PC-9 (cell line): ENCODE measurements at regions not wholly inside any gene's neighbourhood (a gene's known extent, or its start where the extent isn't known, plus 50 kb on each side); places are given as distances from the start of the nearest gene placed in this dataset.

Source experiments
- BruUV-seq: library from RNA; stranded (reverse); fragments of 400-500 nt; replicated peaks from 2 replicates; lab custom pipeline; 2021; lab: Mats Ljungman, UMichigan
- CTCF ChIA-PET: fragments of 300-600 bp; sonication (Branson Sonifier 250); formaldehyde crosslinking; loops from one replicate; lab custom pipeline; 2022; ENCODE audit warnings: antibody characterized with exemption; lab: Charles Lee
- POLR2A ChIA-PET: fragments of 300-600 bp; sonication (Branson Sonifier 250); formaldehyde crosslinking; loops from one replicate; lab custom pipeline; 2022; ENCODE audit warnings: antibody characterized with exemption; ENCODE audit not compliant: unreplicated experiment; lab: Charles Lee
- DNase-seq, 2 experiments: peaks; one replicate each; pipeline versions ENCODE4 v3.0.0 to v3.0.0-alpha.2; 2015 to 2022; ENCODE audit warnings: mixed read lengths in 1 of 2
- H2AFZ ChIP-seq: fragments of 200-600 bp; sonication (generic); 2 replicates; pipeline ENCODE4 v1.8.1; 2017; ENCODE audit warnings: antibody characterized with exemption
- H3F3A ChIP-seq: fragments of 200-600 bp; sonication (generic); 2 replicates; pipeline ENCODE4 v1.8.1; 2017; ENCODE audit warnings: antibody characterized with exemption, mild to moderate bottlenecking, low read depth; ENCODE audit not compliant: insufficient read depth
- H3K27ac ChIP-seq: fragments of 200-600 bp; sonication (generic); 2 replicates; pipeline ENCODE4 v1.6.1; 2016; ENCODE audit warnings: mixed run types
- H3K27me3 ChIP-seq: fragments of 200-600 bp; sonication (generic); 2 replicates; pipeline ENCODE4 v1.6.1; 2016; ENCODE audit warnings: low read depth, mixed run types; ENCODE audit not compliant: insufficient read depth
- H3K36me3 ChIP-seq: fragments of 200-600 bp; sonication (generic); 2 replicates; pipeline ENCODE4 v1.6.1; 2016; ENCODE audit warnings: low read depth, mixed run types
- H3K4me1 ChIP-seq: fragments of 200-600 bp; sonication (generic); replicated peaks from 2 replicates; pipeline ENCODE4 v1.6.1; 2016; ENCODE audit warnings: mixed run types; ENCODE audit not compliant: insufficient read depth
- H3K4me2 ChIP-seq: fragments of 200-600 bp; sonication (generic); 2 replicates; pipeline ENCODE4 v1.6.1; 2017; ENCODE audit warnings: mixed run types
- H3K4me3 ChIP-seq: fragments of 200-600 bp; sonication (generic); 2 replicates; pipeline ENCODE4 v1.6.1; 2016; ENCODE audit warnings: mixed run types
- H3K79me2 ChIP-seq: fragments of 200-600 bp; sonication (generic); 2 replicates; pipeline ENCODE4 v1.6.1; 2017; ENCODE audit warnings: low read depth, mixed run types
- H3K9me2 ChIP-seq: fragments of 200-600 bp; sonication (generic); 2 replicates; pipeline ENCODE4 v1.8.1; 2017; ENCODE audit warnings: mild to moderate bottlenecking; ENCODE audit not compliant: insufficient read depth
- H3K9me3 ChIP-seq: fragments of 200-600 bp; sonication (generic); 2 replicates; pipeline ENCODE4 v1.8.1; 2016; ENCODE audit warnings: low read depth; ENCODE audit not compliant: insufficient read depth
- H4K20me1 ChIP-seq: fragments of 200-600 bp; sonication (generic); 2 replicates; pipeline ENCODE4 v1.8.1; 2017; ENCODE audit not compliant: insufficient read depth
- EZH2 ChIP-seq: fragments of 200-600 bp; sonication (generic); IDR thresholded peaks from 2 replicates; pipeline ENCODE4 v1.8.0; 2017; ENCODE audit warnings: antibody characterized with exemption, low read depth
- intact Hi-C: fragments of 100-400 bp; cut with micrococcal nuclease; formaldehyde crosslinking; loops from one replicate; pipeline ENCODE4 v1.10.0; 2022; ENCODE audit not compliant: unreplicated experiment
- TF ChIP-seq, protein P1 (sequence below): fragments of 200-600 bp; sonication (generic); conservative IDR thresholded peaks from 2 replicates; pipeline ENCODE4 v1.6.1; 2017; ENCODE audit warnings: mixed run types, antibody characterized with exemption, mild to moderate bottlenecking, moderate library complexity

- Histone ChIP-seq H4K20me1 (0 out of 2 replicates have a peak, but pooled peaks cover 3% of the 10 kb centered on the region), H3K4me2 (no peak overlapping the region), H3K9me3 (no peaks in the 10 kb centered on the region), H3K9me2 (no peaks in the 10 kb centered on the region), H3K4me3 (no peak overlapping the region), H3K27ac (no peak overlapping the region), H3K79me2 (no peaks in the 10 kb centered on the region), H3K27me3 (peaks cover 67% of the 10 kb centered on the region), H2AFZ (no peak overlapping the region), H3F3A (no peaks in the 10 kb centered on the region), H3K36me3 (no peaks in the 10 kb centered on the region), H3K4me1 (no peaks in the 10 kb centered on the region)
- ChIA-PET CTCF (no interaction called here), POLR2A (no interaction called here)
- TF ChIP-seq, protein P1, sequence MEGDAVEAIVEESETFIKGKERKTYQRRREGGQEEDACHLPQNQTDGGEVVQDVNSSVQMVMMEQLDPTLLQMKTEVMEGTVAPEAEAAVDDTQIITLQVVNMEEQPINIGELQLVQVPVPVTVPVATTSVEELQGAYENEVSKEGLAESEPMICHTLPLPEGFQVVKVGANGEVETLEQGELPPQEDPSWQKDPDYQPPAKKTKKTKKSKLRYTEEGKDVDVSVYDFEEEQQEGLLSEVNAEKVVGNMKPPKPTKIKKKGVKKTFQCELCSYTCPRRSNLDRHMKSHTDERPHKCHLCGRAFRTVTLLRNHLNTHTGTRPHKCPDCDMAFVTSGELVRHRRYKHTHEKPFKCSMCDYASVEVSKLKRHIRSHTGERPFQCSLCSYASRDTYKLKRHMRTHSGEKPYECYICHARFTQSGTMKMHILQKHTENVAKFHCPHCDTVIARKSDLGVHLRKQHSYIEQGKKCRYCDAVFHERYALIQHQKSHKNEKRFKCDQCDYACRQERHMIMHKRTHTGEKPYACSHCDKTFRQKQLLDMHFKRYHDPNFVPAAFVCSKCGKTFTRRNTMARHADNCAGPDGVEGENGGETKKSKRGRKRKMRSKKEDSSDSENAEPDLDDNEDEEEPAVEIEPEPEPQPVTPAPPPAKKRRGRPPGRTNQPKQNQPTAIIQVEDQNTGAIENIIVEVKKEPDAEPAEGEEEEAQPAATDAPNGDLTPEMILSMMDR: no peak
- no peak for TF ChIP-seq EZH2
- intact Hi-C loops: no loop called here
- BruUV-seq: no TSS peak
- DNase-seq: no peak
Observed at GRCh38 chr6:16067568-16067967, 61.3 kb upstream of the MYLIP start.

DNA sequence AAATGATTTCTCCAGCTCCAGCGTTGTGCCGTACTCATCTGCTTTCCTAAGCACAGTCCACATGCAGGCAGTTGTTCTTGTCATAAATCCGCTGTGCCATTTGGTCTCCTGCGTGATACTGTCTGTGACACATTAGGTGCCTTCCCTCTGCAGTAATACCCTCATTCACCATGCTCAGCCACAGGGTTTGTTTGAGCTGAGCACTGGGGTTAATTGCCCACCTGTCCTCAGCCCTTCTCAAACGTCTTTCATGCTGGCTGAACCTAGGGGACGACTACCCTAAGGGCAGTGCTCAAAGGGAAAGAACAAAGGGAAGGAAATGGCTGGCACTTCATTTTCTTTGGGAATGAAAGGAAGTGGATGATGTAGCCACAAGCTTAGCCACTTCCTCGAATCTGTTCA lies 64.2 kb upstream of the MYLIP start:
- ChIA-PET POLR2A (no interaction called here), CTCF (no interaction called here)
- Histone ChIP-seq H3K36me3 (no peaks in the 10 kb centered on the region), H3K4me1 (no peaks in the 10 kb centered on the region), H3K4me2 (no peak overlapping the region), H3K9me3 (no peaks in the 10 kb centered on the region), H3F3A (no peaks in the 10 kb centered on the region), H3K4me3 (no peak overlapping the region), H4K20me1 (no peaks in the 10 kb centered on the region), H3K9me2 (no peaks in the 10 kb centered on the region), H2AFZ (no peak overlapping the region), H3K27me3 (peaks cover 64% of the 10 kb centered on the region), H3K27ac (no peak overlapping the region), H3K79me2 (no peaks in the 10 kb centered on the region)
- TF ChIP-seq, protein P1: no peak
- no peak for TF ChIP-seq EZH2
- DNase-seq: no peak
- intact Hi-C loops: no loop called here
- BruUV-seq: no TSS peak

DNA sequence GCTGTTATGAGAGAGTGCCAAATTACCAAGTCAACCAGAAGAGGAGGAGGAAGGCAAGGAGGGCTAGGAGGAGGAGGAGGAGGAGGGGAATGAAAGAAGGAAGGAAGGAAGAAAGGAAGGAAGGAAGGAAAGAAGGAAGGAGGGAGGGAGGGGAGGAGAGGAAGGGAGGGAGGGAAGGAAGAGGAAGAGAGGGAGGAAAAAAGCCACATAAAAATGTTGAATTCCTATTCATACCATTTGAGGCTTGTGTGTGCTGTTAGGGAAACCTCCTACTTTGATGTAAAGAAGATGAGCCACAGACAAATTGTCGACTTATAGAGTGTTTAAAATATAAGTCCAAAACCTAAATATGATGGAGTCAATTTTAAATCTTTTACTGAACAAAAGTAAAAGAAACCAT lies 65.3 kb upstream of the MYLIP start:
- Histone ChIP-seq H2AFZ (no peak overlapping the region), H3K27me3 (peaks cover 71% of the 10 kb centered on the region), H4K20me1 (no peaks in the 10 kb centered on the region), H3K4me2 (no peak overlapping the region), H3K36me3 (no peaks in the 10 kb centered on the region), H3K9me3 (no peaks in the 10 kb centered on the region), H3K4me3 (no peak overlapping the region), H3K27ac (no peak overlapping the region), H3F3A (no peaks in the 10 kb centered on the region), H3K4me1 (no peaks in the 10 kb centered on the region), H3K79me2 (no peaks in the 10 kb centered on the region), H3K9me2 (no peaks in the 10 kb centered on the region)
- ChIA-PET POLR2A (no interaction called here), CTCF (no interaction called here)
- TF ChIP-seq EZH2: no peak
- TF ChIP-seq, protein P1: no peak
- intact Hi-C loops: no loop called here
- no peak for DNase-seq
- BruUV-seq: no TSS peak
